Breast epithelium (tissue), 3 donors: ENCODE measurements at regions not wholly inside any gene's neighbourhood (a gene's known extent, or its start where the extent isn't known, plus 50 kb on each side); places are given as distances from the start of the nearest gene placed in this dataset.

Experiments
- POLR2A ChIP-seq: fragments of 450-650 bp; IDR thresholded peaks from one replicate; pipeline ENCODE4 v1.6.1; 2016; ENCODE audit warnings: antibody characterized with exemption, mild to moderate bottlenecking, moderate library complexity
- POLR2AphosphoS5 ChIP-seq, 3 donors: sonication (generic); formaldehyde crosslinking; IDR thresholded peaks; one replicate each; pipeline ENCODE4 v1.6.1; 2017; ENCODE audit warnings: antibody characterized with exemption in 3 of 3
- TF ChIP-seq, protein P1 (sequence below), 3 donors: fragments of 450-650 bp; IDR thresholded peaks; one replicate each; pipeline ENCODE4 v1.5.1; 2016 to 2017; ENCODE audit warnings: antibody characterized with exemption in 3 of 3, mild to moderate bottlenecking in 3 of 3, moderate library complexity in 3 of 3

DNA sequence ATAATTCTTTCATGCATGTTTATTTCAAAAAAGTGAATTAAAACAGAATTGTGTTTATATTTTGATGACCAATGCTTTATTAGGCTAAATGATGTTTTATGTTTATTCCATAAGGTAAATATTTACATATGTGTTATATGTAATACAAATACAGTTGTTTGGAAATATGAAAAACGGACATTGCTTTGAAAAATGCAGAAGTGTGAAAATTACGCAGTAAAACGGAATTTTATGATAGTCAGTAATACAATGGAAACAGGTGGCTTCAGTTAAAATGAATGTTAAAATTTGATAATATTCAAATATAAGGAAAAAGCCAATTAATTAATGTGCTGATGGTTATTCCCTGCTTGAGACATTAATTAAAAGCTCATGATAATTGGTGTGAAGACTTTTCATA is 1633.8 kb downstream of the MAT2B start:
- TF ChIP-seq, protein P1, sequence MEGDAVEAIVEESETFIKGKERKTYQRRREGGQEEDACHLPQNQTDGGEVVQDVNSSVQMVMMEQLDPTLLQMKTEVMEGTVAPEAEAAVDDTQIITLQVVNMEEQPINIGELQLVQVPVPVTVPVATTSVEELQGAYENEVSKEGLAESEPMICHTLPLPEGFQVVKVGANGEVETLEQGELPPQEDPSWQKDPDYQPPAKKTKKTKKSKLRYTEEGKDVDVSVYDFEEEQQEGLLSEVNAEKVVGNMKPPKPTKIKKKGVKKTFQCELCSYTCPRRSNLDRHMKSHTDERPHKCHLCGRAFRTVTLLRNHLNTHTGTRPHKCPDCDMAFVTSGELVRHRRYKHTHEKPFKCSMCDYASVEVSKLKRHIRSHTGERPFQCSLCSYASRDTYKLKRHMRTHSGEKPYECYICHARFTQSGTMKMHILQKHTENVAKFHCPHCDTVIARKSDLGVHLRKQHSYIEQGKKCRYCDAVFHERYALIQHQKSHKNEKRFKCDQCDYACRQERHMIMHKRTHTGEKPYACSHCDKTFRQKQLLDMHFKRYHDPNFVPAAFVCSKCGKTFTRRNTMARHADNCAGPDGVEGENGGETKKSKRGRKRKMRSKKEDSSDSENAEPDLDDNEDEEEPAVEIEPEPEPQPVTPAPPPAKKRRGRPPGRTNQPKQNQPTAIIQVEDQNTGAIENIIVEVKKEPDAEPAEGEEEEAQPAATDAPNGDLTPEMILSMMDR (IDR thresholded peaks at IDR 0.05), result no peak
- TF ChIP-seq POLR2A (no peak), POLR2AphosphoS5 (IDR thresholded peaks at IDR 0.05) (no peak)
